NCI-H2196 treated with DMSO at 0.1 percent for 48 hours (cell line): ENCODE measurements at regions not wholly inside any gene's neighbourhood (a gene's known extent, or its start where the extent isn't known, plus 50 kb on each side); places are given as distances from the start of the nearest gene placed in this dataset.

Source experiments
- DNase-seq: peaks from one replicate; lab custom pipeline; 2025; ENCODE audit not compliant: unreplicated experiment; lab: John Stamatoyannopoulos, UW

DNA sequence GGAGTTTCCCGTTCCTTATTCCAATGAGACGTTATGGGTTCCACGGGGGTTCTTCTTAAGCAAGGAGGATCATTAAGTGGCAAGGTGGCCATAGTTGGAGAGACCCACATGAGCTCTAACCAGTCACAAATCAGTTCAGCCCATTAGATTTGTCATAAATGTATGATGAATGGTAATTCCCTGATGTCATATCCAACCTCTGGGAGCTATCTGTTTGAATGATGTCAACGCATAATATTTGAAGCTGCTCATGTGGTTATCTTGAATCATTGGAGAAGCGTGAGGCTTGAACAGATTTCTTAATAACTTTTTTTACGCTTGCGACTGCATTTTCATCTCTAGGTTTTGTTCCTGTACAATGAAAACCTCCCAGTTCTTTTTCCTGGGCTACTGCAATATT lies 270.4 kb upstream of the EEF2KMT start:
- DNase-seq = no peak

GRCh38 chr16:5366126-5366525 lies 268.5 kb upstream of the EEF2KMT start:
- no peak for DNase-seq

DNA sequence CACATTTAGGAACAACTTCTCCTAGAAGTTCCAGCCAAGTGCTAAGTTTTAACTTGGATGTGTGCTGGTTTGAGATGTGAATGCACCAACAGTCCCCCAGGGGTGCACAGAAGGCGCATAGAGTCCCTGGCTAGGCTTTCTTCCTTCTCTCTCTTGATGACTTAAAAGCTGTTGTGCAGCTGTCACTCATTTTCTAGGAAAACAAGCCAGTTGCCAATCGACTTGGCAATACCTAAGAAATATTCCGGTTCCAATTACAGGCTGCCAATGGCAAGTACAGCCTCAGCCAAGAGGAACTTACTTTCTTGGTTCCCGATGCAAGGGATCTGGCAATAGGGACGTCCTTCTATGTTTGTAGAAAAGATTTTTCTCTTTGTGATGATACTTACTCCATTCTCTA lies 266.6 kb upstream of the EEF2KMT start:
- DNase-seq = no peak

DNA sequence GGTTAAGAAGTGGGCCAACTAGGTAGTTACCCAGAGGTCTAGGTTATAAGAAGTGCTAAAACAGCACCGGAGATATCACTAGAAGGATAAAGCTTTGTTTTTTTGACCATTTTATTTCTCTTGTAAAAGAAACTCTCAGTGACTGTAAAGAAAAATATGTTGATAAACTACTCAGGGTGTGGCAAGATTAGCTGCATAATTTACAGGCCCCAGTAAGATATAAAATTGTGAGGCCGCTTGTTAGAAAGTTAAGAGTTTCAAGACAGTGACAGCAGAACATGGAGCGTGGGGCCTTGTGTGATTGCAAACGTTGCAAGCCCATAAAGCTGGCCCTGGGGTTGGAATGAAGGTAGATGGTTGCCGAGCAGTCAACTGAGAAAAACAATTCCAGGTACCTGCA lies 263.7 kb upstream of the EEF2KMT start:
- DNase-seq = no peak

GRCh38 chr16:5354645-5355044 lies 257.1 kb upstream of the EEF2KMT start:
- DNase-seq = no peak

DNA sequence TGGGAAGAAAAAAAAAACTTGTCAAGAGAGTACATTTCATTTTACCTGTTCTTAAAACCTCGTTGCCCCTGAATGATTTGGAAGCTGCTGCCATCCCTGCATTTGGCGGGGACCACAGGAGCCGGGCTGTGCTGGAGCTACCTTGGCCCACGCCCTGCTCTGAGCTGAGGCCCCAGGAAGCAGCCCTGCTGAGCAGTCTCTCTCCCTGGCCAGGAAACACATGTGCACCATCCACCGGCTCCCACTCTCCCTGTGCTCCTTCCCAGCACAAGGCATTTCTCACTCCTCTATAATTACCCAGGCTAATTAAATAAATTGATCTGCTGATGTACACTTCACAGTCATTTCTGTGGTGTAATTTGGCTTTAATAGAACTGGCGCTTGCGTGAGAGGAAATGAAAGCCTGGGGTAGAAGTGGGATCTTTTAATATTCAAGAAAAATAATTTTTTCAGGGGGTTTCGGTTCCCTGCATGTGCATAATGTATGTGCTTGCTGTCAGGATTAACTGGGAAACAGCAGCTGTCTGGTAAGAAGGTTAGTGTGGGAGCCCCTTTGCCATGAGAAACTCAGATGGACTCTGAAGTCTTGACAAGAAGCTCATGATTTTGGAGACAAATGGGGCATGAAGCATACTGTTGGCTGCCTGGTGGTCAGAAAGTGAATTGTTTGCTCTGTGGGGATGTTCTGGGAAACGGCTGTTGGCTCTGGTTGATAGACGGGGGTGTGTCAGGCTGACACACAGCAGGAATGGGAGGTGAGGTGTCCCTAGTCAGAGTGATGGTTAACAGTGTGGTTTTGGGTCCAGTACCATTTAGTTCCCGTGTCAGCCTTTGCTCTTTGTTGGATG lies 252.3 kb upstream of the EEF2KMT start:
- no peak for DNase-seq

GRCh38 chr16:5349101-5349500 lies 251.5 kb upstream of the EEF2KMT start:
- DNase-seq = no peak

GRCh38 chr16:5347561-5347960 lies 250.0 kb upstream of the EEF2KMT start:
- no peak for DNase-seq

DNA sequence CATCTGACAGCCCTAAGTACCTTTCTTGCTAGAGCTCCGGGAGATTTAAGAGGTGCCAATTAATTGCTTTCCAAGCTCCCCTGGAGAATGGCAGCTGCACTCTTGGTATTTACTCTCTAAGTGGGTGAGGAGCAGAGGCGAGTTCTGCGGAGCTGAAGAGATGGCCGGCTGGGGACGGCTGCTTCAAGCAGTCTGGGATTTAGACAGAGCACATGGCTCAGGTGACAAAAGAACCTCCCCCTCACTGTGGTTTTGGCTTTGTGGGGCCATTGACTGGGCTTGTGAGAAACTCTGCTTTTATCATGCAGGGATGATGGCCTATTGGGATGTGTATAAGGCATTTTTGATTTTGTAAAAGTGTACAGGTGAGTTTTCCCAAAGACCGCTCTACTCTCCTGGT lies 239.3 kb upstream of the EEF2KMT start:
- DNase-seq = no peak

DNA sequence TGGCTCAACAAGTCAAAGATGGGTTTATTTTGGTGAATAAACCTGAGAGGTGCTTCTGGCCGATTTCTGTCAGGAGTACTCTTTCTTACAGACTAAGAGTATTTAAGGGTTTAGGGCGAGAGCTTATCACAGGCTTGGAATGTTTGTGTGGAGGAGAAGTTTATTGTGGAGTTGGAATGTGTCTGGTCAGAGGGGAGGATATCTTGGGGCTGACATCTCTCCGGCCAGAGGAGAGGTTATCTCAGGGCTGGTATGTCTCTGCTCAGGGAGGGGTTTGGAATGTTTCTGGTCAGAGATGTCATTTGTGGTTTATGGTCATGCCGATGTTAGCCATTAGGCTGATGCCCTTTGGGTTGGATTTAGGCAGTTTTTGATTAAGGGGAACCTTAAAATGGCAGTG lies 236.4 kb upstream of the EEF2KMT start:
- DNase-seq = no peak

GRCh38 chr16:5333126-5333525 lies 235.5 kb upstream of the EEF2KMT start:
- no peak for DNase-seq

DNA sequence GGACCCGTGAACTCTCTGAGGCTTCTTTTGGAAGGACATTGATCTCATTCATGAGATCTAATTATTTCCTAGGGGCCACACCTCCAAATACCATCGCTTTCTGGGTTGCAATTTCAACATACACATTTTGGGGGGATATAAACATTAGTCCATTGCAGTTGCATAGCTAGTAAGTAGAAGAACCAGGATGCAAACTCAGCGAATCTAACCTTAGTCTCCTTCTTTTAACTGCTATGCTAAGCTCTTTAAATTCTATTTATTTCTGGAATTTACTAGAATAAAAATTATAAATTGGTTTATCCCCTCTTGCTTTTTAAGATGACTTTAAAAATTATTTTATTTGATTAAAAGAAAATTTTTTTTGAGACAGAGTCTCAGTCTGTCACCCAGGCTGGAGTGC lies 232.5 kb upstream of the EEF2KMT start:
- DNase-seq = no peak

- no peak for DNase-seq
Measured at GRCh38 chr16:5328546-5328945, 231.0 kb upstream of the EEF2KMT start.

DNA sequence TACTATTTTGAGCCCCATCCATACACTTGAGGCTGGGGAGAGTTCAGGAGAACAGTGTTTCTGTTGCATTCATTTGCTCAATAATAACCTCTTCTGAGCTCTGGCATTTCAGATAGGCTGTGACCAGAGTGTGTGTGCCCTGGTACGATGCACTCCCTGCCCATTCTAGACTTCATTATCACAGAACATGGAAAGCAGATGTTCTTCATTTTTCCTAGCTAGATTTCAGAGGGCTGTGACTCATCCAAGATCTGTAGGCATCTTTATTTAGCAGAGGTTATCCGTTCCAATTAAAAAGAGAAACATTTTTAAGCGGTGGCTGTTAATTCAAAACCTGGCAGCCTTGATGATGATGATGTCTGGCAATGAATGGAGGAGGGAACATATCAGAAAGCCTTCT lies 228.8 kb upstream of the EEF2KMT start:
- DNase-seq = no peak

GRCh38 chr16:5325932-5326331 lies 228.3 kb upstream of the EEF2KMT start:
- no peak for DNase-seq

- no peak for DNase-seq
Measured at GRCh38 chr16:5323284-5324141, 225.9 kb upstream of the EEF2KMT start.

- no peak for DNase-seq
Measured at GRCh38 chr16:5321930-5322329, 224.3 kb upstream of the EEF2KMT start.

DNA sequence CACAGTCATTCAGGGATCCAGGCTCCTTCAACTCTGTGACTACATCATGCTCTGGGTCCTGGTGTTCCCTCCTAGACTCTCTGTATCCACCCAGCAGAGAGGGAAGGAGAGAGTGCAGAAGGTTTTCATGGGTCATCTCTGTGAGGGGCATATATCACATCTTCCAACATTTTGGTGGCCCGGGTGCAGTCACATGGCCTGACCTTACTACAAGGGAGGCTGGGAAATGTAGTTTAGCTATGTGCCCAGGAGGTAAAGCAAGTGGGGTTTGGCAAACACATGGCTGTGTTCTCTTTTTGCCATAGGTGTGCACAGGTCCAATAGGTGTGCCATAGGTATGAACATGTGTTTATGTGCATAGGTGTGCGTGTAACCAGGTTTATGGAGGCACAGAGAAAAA lies 222.2 kb upstream of the EEF2KMT start:
- no peak for DNase-seq

DNA sequence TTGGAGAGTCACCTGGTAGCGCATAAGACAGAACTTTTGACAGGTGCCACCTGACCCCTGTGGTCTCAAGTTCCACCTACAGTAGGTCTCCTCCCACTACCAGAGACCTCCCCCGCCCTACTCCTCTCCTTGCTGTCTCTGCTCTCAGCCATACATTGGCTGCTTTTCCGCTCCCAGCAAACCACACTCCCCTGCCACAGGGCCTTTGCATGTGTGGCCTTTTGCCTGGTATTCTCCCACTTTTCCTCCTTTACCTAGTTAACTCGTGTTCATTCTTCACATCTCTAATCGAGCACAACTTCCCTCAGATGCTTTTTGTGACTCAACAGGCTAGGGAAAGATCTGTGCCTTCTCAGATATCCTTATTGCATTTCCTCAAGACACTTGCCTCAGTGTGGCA lies 218.3 kb upstream of the EEF2KMT start:
- DNase-seq = no peak

- DNase-seq = no peak
Measured at GRCh38 chr16:5314377-5314776, 216.8 kb upstream of the EEF2KMT start.

DNA sequence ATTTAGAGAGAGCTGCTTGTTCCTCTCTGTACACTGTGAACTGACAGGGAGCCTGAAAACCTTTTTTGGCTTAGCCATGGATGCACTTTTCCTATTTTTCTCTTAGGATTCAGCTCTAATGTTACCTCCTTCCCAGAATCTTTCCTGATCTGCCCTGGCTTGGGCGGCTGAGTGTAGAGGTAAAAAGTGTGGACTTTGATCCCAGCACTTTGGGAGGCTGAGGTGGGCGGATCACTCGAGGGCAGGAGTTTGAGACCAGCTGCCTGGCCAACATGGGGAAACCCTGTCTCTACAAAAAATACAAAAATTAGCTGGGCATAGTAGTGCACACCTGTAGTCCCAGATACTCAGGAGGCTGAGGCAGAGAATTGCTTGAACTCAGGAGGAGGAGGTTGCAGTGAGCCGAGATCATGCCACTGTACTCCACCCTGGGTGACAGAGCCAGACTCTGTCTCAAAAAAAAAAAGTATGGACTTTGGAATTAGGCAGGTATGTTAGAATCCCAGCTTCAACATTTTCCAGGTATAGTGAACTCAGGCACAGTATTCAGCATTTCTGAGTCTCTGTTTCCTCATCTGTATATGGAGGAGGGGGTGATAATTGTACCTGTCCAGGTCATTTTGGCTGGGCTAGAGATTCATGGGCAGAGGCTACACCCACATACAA lies 212.5 kb upstream of the EEF2KMT start:
- no peak for DNase-seq

DNA sequence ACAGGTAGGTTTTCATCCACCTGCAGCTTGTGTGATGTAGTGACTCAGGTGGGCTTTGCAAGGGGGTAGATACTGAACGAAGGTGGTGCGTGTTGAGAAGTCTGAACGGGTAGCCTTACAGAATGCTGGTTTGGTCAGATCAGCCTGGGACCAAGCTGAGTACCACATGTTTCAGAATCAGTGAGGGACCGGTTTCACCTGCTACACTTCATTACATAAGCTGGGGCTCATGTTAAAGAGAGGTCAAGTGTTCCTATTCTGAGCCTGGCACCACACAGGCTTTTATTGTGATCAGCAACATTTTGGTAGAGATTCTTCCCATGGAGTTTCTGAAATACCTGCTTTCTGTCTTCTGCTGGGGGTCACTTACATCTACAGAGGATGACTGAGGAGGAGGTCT lies 207.4 kb upstream of the EEF2KMT start:
- DNase-seq = no peak
